SK-N-SH treated with all-trans-retinoic acid at 6 μM for 48 hours (cell line): ENCODE measurements at regions not wholly inside any gene's neighbourhood (a gene's known extent, or its start where the extent isn't known, plus 50 kb on each side); places are given as distances from the start of the nearest gene placed in this dataset.

ENCODE experiments used
- ARNTL ChIP-seq: fragments of 450-650 bp; formaldehyde crosslinking; IDR thresholded peaks from 2 replicates; pipeline ENCODE4 v1.5.0; 2020; ENCODE audit warnings: low read depth, mild to moderate bottlenecking, moderate library complexity, borderline replicate concordance
- BACH2 ChIP-seq: fragments of 250-450 bp; sonication (Bioruptor Pico); IDR thresholded peaks from 2 replicates; pipeline ENCODE4 v1.9.0; 2021; ENCODE audit warnings: mild to moderate bottlenecking, borderline replicate concordance
- ESRRG ChIP-seq: fragments of 250-450 bp; sonication (Bioruptor Pico); IDR thresholded peaks from 2 replicates; pipeline ENCODE4 v1.6.1; 2021; ENCODE audit warnings: mild to moderate bottlenecking
- ISL1 ChIP-seq: fragments of 250-450 bp; sonication (Bioruptor Pico); IDR thresholded peaks from 2 replicates; pipeline ENCODE4 v2.1.2; 2022; ENCODE audit warnings: mild to moderate bottlenecking, moderate library complexity
- OSR1 ChIP-seq: fragments of 250-450 bp; sonication (Bioruptor Pico); IDR thresholded peaks from 2 replicates; pipeline ENCODE4 v1.8.0; 2022; ENCODE audit warnings: moderate library complexity, mild to moderate bottlenecking, inconsistent platforms
- RARB ChIP-seq: fragments of 250-450 bp; sonication (Bioruptor Pico); IDR thresholded peaks from 2 replicates; pipeline ENCODE4 v1.8.0; 2021; ENCODE audit warnings: mild to moderate bottlenecking, moderate library complexity
- TOX ChIP-seq: fragments of 250-450 bp; sonication (Bioruptor Pico); IDR thresholded peaks from 2 replicates; pipeline ENCODE4 v1.8.0; 2021; ENCODE audit warnings: mild to moderate bottlenecking, moderate library complexity, borderline replicate concordance
- ZNF70 ChIP-seq: fragments of 450-650 bp; formaldehyde crosslinking; IDR thresholded peaks from 2 replicates; pipeline ENCODE4 v1.5.0; 2020; ENCODE audit warnings: mild to moderate bottlenecking, moderate library complexity
- TF ChIP-seq, protein P1 (sequence below): fragments of 250-450 bp; sonication (Bioruptor Pico); IDR thresholded peaks from 2 replicates; pipeline ENCODE4 v1.8.0; 2020; ENCODE audit warnings: mild to moderate bottlenecking, moderate library complexity, borderline replicate concordance
- TF ChIP-seq, protein P2 (sequence below): fragments of 250-450 bp; sonication (Bioruptor Pico); IDR thresholded peaks from 2 replicates; pipeline ENCODE4 v1.5.0; 2020; ENCODE audit warnings: mild to moderate bottlenecking, moderate library complexity
- TF ChIP-seq, protein P3 (sequence below): fragments of 250-450 bp; sonication (Bioruptor Pico); IDR thresholded peaks from 2 replicates; pipeline ENCODE4 v1.5.1; 2021; ENCODE audit warnings: mild to moderate bottlenecking, moderate library complexity
- TF ChIP-seq, protein P4 (sequence below): fragments of 250-450 bp; sonication (Bioruptor Pico); IDR thresholded peaks from 2 replicates; pipeline ENCODE4 v1.8.0; 2021; ENCODE audit warnings: low read depth, mild to moderate bottlenecking, moderate library complexity, borderline replicate concordance

DNA sequence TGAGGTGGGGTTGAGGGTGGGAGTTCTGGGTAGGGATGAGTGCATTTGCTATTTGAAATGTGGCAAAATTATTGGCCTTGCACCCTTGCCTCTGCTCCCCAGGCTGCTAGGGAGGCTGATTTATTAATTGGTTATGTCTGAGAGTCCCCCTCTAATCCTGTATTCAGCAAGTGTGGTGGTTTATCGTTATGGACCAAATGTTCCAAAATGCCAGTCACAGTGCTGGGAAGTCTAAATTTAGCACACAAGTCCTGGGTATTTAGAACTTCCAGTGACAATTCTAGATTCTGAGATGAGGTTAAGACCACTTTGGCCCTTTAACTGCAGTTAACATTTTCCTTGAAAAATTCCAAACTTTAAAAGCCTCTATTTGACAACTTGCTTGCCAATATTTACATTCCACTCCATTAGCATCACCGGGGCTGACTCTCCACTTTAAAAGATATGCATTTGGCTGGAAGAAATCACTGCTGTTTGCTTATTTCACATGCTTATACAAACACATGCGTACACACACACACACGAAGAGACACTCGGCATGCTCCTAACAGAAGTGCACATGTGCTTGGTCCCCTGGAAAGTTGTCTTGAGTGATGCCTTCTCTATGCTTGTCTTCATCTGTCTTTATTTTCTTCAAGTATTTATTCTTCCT lies 247.7 kb downstream of the IL20RB start:
- TF ChIP-seq TOX (CRISPR knock-in tag) (no peak), BACH2 (CRISPR knock-in tag) (no peak), OSR1 (CRISPR knock-in tag) (no peak), ZNF70 (CRISPR knock-in tag) (no peak), RARB (CRISPR knock-in tag) (no peak), ARNTL (CRISPR knock-in tag) (no peak), ESRRG (CRISPR knock-in tag) (no peak), ISL1 (no peak)
- TF ChIP-seq, protein P1, sequence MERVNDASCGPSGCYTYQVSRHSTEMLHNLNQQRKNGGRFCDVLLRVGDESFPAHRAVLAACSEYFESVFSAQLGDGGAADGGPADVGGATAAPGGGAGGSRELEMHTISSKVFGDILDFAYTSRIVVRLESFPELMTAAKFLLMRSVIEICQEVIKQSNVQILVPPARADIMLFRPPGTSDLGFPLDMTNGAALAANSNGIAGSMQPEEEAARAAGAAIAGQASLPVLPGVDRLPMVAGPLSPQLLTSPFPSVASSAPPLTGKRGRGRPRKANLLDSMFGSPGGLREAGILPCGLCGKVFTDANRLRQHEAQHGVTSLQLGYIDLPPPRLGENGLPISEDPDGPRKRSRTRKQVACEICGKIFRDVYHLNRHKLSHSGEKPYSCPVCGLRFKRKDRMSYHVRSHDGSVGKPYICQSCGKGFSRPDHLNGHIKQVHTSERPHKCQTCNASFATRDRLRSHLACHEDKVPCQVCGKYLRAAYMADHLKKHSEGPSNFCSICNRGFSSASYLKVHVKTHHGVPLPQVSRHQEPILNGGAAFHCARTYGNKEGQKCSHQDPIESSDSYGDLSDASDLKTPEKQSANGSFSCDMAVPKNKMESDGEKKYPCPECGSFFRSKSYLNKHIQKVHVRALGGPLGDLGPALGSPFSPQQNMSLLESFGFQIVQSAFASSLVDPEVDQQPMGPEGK (CRISPR knock-in tag) = no peak
- TF ChIP-seq, protein P2, sequence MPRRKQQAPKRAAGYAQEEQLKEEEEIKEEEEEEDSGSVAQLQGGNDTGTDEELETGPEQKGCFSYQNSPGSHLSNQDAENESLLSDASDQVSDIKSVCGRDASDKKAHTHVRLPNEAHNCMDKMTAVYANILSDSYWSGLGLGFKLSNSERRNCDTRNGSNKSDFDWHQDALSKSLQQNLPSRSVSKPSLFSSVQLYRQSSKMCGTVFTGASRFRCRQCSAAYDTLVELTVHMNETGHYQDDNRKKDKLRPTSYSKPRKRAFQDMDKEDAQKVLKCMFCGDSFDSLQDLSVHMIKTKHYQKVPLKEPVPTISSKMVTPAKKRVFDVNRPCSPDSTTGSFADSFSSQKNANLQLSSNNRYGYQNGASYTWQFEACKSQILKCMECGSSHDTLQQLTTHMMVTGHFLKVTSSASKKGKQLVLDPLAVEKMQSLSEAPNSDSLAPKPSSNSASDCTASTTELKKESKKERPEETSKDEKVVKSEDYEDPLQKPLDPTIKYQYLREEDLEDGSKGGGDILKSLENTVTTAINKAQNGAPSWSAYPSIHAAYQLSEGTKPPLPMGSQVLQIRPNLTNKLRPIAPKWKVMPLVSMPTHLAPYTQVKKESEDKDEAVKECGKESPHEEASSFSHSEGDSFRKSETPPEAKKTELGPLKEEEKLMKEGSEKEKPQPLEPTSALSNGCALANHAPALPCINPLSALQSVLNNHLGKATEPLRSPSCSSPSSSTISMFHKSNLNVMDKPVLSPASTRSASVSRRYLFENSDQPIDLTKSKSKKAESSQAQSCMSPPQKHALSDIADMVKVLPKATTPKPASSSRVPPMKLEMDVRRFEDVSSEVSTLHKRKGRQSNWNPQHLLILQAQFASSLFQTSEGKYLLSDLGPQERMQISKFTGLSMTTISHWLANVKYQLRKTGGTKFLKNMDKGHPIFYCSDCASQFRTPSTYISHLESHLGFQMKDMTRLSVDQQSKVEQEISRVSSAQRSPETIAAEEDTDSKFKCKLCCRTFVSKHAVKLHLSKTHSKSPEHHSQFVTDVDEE (CRISPR knock-in tag) = no peak
- TF ChIP-seq, protein P3, sequence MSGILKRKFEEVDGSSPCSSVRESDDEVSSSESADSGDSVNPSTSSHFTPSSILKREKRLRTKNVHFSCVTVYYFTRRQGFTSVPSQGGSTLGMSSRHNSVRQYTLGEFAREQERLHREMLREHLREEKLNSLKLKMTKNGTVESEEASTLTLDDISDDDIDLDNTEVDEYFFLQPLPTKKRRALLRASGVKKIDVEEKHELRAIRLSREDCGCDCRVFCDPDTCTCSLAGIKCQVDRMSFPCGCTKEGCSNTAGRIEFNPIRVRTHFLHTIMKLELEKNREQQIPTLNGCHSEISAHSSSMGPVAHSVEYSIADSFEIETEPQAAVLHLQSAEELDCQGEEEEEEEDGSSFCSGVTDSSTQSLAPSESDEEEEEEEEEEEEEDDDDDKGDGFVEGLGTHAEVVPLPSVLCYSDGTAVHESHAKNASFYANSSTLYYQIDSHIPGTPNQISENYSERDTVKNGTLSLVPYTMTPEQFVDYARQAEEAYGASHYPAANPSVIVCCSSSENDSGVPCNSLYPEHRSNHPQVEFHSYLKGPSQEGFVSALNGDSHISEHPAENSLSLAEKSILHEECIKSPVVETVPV (CRISPR knock-in tag) = no peak
- TF ChIP-seq, protein P4, sequence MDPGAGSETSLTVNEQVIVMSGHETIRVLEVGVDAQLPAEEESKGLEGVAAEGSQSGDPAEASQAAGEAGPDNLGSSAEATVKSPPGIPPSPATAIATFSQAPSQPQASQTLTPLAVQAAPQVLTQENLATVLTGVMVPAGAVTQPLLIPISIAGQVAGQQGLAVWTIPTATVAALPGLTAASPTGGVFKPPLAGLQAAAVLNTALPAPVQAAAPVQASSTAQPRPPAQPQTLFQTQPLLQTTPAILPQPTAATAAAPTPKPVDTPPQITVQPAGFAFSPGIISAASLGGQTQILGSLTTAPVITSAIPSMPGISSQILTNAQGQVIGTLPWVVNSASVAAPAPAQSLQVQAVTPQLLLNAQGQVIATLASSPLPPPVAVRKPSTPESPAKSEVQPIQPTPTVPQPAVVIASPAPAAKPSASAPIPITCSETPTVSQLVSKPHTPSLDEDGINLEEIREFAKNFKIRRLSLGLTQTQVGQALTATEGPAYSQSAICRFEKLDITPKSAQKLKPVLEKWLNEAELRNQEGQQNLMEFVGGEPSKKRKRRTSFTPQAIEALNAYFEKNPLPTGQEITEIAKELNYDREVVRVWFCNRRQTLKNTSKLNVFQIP (CRISPR knock-in tag) = no peak
